Thyroid gland (tissue), 4 donors: ENCODE measurements at regions not wholly inside any gene's neighbourhood (a gene's known extent, or its start where the extent isn't known, plus 50 kb on each side); places are given as distances from the start of the nearest gene placed in this dataset.

Experiments
- POLR2A ChIP-seq, 2 donors: fragments of 450-650 bp; IDR thresholded peaks; one replicate each; pipeline ENCODE4 v1.6.1; 2017; ENCODE audit warnings: antibody characterized with exemption in 2 of 2, mild to moderate bottlenecking in 2 of 2, moderate library complexity in 1 of 2
- TF ChIP-seq, protein P1 (sequence below), 6 experiments: fragments of 200-600 bp in 3 of 6; fragments of 450-650 bp in 3 of 6; sonication (generic) in 3 of 6; IDR thresholded peaks; one replicate each; pipeline ENCODE4 v1.5.1; 2016 to 2019; ENCODE audit warnings: antibody characterized with exemption in 6 of 6, mild to moderate bottlenecking in 2 of 6, inconsistent platforms in 1 of 6, moderate library complexity in 1 of 6

DNA sequence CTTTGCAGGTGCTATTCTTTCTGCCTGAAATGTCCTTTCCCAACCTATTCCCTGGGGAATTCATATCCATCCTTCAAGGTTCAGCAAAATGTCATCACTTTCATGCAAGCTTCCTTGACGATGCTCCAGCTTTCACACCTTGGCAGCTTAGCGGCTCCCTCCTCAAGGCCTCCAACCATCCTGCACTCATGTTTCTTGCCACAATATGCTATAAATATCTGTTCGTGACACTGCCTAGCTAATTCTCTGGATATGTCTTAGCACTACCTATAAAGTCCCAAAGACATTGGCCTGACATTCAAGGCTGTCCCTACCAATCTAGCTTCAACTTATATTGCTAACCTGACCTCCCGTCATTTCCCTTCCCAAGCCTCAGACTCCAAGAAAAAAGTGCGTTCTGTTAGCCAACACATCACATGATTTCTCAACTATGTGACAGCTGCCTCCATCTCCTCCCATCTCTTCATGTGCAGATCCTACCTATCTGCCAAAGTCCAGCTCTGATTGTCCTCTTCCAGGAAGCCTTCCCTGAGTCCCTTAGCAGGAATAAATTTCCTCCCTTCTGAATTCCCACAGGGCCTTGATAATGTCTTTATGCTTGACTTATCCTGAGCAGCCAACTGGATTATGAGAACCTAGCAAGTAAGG lies 359.9 kb upstream of the F9 start:
- TF ChIP-seq, protein P1, sequence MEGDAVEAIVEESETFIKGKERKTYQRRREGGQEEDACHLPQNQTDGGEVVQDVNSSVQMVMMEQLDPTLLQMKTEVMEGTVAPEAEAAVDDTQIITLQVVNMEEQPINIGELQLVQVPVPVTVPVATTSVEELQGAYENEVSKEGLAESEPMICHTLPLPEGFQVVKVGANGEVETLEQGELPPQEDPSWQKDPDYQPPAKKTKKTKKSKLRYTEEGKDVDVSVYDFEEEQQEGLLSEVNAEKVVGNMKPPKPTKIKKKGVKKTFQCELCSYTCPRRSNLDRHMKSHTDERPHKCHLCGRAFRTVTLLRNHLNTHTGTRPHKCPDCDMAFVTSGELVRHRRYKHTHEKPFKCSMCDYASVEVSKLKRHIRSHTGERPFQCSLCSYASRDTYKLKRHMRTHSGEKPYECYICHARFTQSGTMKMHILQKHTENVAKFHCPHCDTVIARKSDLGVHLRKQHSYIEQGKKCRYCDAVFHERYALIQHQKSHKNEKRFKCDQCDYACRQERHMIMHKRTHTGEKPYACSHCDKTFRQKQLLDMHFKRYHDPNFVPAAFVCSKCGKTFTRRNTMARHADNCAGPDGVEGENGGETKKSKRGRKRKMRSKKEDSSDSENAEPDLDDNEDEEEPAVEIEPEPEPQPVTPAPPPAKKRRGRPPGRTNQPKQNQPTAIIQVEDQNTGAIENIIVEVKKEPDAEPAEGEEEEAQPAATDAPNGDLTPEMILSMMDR (IDR thresholded peaks at IDR 0.05): no peak
- TF ChIP-seq POLR2A (IDR thresholded peaks at IDR 0.05): no peak
